Common myeloid progenitor, CD34-positive (primary cell): ENCODE measurements at regions not wholly inside any gene's neighbourhood (a gene's known extent, or its start where the extent isn't known, plus 50 kb on each side); places are given as distances from the start of the nearest gene placed in this dataset.

ENCODE experiments used
- CTCF ChIA-PET: fragments of 350-600 bp; sonication (Branson Sonifier 250); formaldehyde crosslinking; loops from one replicate; lab custom pipeline; 2021; ENCODE audit warnings: antibody characterized with exemption; lab: Charles Lee
- POLR2A ChIA-PET: fragments of 350-600 bp; sonication (Branson Sonifier 250); formaldehyde crosslinking; loops from one replicate; lab custom pipeline; 2021; ENCODE audit warnings: antibody characterized with exemption; lab: Charles Lee
- DNase-seq, 3 donors: peaks; one replicate each; pipeline versions ENCODE4 v3.0.0 to v3.0.0-alpha.2; 2013
- H3K27ac ChIP-seq, 2 experiments: 1 replicate in 1 of 2; 2 replicates in 1 of 2; pipeline ENCODE4 v1.7.0; 2013; ENCODE audit warnings: inconsistent platforms in 2 of 2, low read length in 2 of 2, mild to moderate bottlenecking in 2 of 2, low read depth in 1 of 2, moderate library complexity in 1 of 2; ENCODE audit not compliant: severe bottlenecking in 2 of 2, insufficient read depth in 1 of 2, poor library complexity in 1 of 2
- H3K27me3 ChIP-seq, 5 experiments: replicated peaks in 2 of 5; 1 replicate in 3 of 5; 2 replicates in 2 of 5; pipeline versions ENCODE4 v1.6.1 to v1.7.0; 2013; ENCODE audit warnings: low read length in 4 of 5, mild to moderate bottlenecking in 2 of 5, moderate library complexity in 2 of 5, inconsistent platforms in 1 of 5; ENCODE audit not compliant: insufficient read depth in 5 of 5, control insufficient read depth in 4 of 5
- H3K36me3 ChIP-seq, 4 experiments: 1 replicate in 2 of 4; 2 replicates in 2 of 4; pipeline versions ENCODE4 v1.6.1 to v1.7.0; 2013; ENCODE audit warnings: low read length in 3 of 4, control low read depth in 1 of 4, mild to moderate bottlenecking in 1 of 4; ENCODE audit not compliant: control insufficient read depth in 4 of 4, insufficient read depth in 4 of 4
- H3K4me1 ChIP-seq, 4 experiments: 1 replicate in 3 of 4; 2 replicates in 1 of 4; pipeline versions ENCODE4 v1.6.1 to v1.7.1; 2013; ENCODE audit warnings: low read length in 3 of 4, mild to moderate bottlenecking in 3 of 4, control low read depth in 1 of 4, inconsistent platforms in 1 of 4, moderate library complexity in 1 of 4; ENCODE audit not compliant: control insufficient read depth in 4 of 4, insufficient read depth in 4 of 4; ENCODE audit errors: control extremely low read depth in 1 of 4
- H3K4me3 ChIP-seq, 7 experiments: 1 replicate in 4 of 7; 2 replicates in 3 of 7; pipeline versions ENCODE4 v1.5.1 to v1.7.0; 2013; ENCODE audit warnings: mild to moderate bottlenecking in 7 of 7, low read length in 6 of 7, moderate library complexity in 6 of 7, inconsistent platforms in 2 of 7, low read depth in 2 of 7, control low read depth in 1 of 7; ENCODE audit not compliant: insufficient read depth in 4 of 7, control insufficient read depth in 1 of 7; ENCODE audit errors: extremely low read depth in 1 of 7
- H3K9me3 ChIP-seq, 5 experiments: 1 replicate in 4 of 5; 2 replicates in 1 of 5; pipeline versions ENCODE4 v1.6.1 to v1.7.1; 2013; ENCODE audit warnings: low read length in 4 of 5, mild to moderate bottlenecking in 2 of 5, inconsistent platforms in 1 of 5, low read depth in 1 of 5, moderate library complexity in 1 of 5; ENCODE audit not compliant: control insufficient read depth in 4 of 5, insufficient read depth in 2 of 5; ENCODE audit errors: control extremely low read depth in 1 of 5
- WGBS: methylation state at CpG from one replicate; pipeline ENCODE4 v1.1.5; 2013; ENCODE audit not compliant: insufficient coverage; 5-methylcytosine and 5-hydroxymethylcytosine counted together

DNA sequence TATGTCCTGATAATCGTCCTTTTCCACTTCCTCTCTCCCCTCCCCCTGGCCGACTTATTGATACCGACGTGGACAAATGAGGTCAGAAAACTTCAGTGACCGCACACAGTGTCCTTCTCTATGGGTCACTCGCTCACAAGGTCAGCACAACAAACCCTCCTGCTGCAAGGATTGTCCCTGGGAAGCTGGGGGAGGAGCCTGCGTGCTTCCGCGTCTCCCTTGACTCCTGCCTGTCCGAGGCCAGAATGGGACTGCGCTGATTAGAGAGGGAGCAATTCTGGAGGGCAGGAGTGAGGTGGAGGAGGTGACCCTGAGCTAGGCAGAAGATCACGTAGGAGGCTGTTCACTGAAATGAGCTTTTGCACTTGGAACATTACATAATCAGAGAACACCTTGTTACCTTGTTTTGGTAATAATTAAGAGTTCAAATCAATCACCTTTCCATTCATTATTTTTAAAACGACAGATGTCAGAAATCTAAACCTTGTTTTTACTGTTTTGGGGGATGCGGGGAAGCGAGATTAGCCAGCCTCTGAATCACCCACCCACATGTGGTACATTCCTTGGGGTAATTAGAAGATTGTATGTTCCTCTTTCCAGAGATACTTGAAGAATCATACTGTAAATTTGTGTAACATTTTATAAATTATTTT, 70.6 kb downstream of the CTAGE1 start:
- POLR2A ChIA-PET = no interaction called here
- Histone ChIP-seq H3K27ac (no peak overlapping the region), H3K36me3 (no peaks in the 10 kb centered on the region), H3K9me3 (no peaks in the 10 kb centered on the region), H3K27me3 (peaks cover 15 to 84% (median 51%) of the 10 kb centered on the region in 5 experiments), H3K4me1 (peaks cover 0 to 11% (median 8%) of the 10 kb centered on the region in 4 experiments), H3K4me3 (no peak overlapping the region)
- CTCF ChIA-PET = no interaction called here
- DNase-seq = peak in 2 of 3 donors; percentile 28 to 33
- 21% methylated on average over 12 of the region's 15 CpGs for WGBS

DNA sequence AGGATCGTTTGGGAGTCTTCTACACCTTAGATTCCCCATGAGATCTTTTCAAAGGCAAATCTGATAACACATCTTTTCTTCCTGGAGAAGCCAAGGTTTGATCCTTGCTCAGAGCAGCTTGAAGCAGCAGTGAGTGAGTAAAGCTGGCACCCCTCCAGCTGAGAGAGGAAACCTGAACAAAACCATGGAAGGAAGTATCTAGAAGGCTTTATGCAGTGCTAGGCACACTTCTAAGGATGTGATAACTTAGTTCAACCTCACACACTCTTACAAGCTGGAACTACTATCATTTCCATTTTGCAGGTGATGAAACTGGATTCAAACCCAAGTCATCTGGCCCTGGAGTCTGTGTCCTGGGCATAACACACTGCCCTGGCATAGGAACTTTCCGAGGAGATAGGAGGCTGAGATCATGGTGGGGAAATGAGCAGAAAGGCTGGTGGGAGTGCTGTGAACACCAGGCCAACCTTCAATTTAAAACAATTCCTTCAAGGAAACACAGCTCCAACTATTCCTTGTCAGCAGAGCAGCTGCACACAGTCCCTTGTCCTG, 71.2 kb downstream of the CTAGE1 start:
- no peaks in the 10 kb centered on the region for H3K9me3 ChIP-seq
- H3K4me1 ChIP-seq = peaks cover 0 to 11% (median 8%) of the 10 kb centered on the region in 4 experiments
- POLR2A ChIA-PET = no interaction called here
- peaks cover 15 to 81% (median 51%) of the 10 kb centered on the region in 5 experiments for H3K27me3 ChIP-seq
- DNase-seq = peak; percentile 30 to 67 (median 59)
- CTCF ChIA-PET = no interaction called here
- H3K4me3 ChIP-seq = no peak overlapping the region
- H3K36me3 ChIP-seq = no peaks in the 10 kb centered on the region
- H3K27ac ChIP-seq = no peak overlapping the region
- no CpG with 5 or more reads among the region's 2 CpGs for WGBS

DNA sequence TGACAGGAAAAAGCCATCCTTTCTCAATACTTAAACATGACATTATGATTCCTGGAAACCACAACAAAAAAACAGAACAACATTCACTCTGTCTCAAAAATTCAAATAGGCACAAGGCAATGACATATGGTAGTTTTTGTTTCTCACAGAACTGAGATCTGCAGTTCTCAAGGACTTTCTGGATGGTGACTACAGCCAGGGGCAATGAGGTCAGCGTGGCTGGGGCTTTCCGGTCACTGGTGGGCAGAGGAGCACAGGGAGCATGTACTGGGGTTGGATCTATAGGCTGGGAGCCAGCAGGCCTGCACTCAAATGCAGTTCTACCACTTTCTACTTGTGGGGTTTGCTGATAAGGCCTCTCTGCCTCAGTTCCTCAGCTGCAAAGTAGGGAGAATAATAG, 72.0 kb downstream of the CTAGE1 start:
- WGBS = 90% methylated on average over 2 of the region's 2 CpGs
- no peak for DNase-seq
- H3K4me1 ChIP-seq = peaks cover 0 to 11% (median 8%) of the 10 kb centered on the region in 4 experiments
- no peak overlapping the region for H3K4me3 ChIP-seq
- no peaks in the 10 kb centered on the region for H3K9me3 ChIP-seq
- ChIA-PET POLR2A (no interaction called here), CTCF (no interaction called here)
- H3K36me3 ChIP-seq = no peaks in the 10 kb centered on the region
- peaks cover 15 to 77% (median 49%) of the 10 kb centered on the region in 5 experiments for H3K27me3 ChIP-seq
- H3K27ac ChIP-seq = no peak overlapping the region

DNA sequence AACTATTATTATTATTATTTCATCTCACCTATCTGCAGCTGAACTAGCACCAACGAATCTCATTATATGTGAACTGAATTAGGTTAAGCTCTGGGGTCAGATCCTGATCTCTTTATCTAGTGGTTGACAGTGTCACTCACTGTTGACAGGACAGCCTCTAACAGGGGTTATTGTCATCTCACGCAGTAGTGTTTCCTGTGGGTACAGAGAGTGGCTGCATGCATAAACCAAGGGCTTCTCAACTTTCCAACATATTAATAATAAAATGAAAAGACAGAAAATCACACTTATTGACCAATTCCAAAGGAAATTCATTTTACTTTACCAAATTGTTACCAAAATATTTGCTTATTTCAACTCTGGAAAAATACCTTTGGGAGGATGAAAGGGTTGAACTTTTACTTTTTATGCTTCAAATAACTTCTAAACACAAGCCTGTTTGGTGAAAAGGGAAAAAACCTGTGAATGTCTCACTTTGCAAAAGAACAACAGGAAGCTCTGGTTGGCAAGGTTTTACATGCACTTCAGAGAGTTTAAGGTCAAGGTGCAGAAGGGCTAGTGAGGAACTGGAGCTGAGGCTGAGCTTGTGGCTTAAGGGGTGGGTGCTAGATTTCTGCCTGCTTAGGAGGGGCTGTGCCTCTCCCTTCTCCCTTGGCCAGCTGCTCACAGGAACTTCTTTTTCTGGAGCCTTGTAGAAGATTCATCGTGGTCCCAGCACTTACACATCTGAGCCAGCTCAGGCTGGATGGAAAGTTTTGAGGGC, 72.6 kb downstream of the CTAGE1 start:
- POLR2A ChIA-PET = no interaction called here
- H3K27me3 ChIP-seq = peaks cover 11 to 76% (median 43%) of the 10 kb centered on the region in 5 experiments
- H3K4me3 ChIP-seq = no peak overlapping the region
- H3K4me1 ChIP-seq = peaks cover 0 to 11% (median 8%) of the 10 kb centered on the region in 4 experiments
- WGBS = 80% methylated on average over 1 of the region's 3 CpGs
- H3K9me3 ChIP-seq = no peaks in the 10 kb centered on the region
- no peak for DNase-seq
- no peak overlapping the region for H3K27ac ChIP-seq
- CTCF ChIA-PET = no interaction called here
- H3K36me3 ChIP-seq = no peaks in the 10 kb centered on the region

DNA sequence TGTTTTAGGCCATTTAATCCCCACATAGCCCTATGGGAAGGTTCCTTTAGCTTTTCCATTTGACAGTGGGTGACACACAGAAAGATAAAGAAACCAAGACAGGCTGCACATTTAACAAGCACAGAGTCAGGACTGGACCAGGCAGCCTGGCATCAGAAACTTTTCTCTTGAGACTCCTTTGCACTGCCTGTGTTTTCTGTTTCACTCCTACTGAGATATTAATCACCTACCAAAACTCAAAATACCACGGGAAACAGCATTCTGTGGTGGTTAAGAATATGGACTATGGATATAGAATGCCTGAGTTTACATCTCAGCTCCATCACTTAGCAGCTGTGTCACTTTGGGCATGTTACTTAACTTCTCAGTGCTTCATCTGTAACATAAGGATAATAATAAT, 73.3 kb downstream of the CTAGE1 start:
- Histone ChIP-seq H3K4me3 (no peak overlapping the region), H3K4me1 (peaks cover 0 to 11% (median 8%) of the 10 kb centered on the region in 4 experiments), H3K36me3 (no peaks in the 10 kb centered on the region), H3K9me3 (no peaks in the 10 kb centered on the region), H3K27me3 (peaks cover 4 to 70% (median 36%) of the 10 kb centered on the region in 5 experiments), H3K27ac (no peak overlapping the region)
- CTCF ChIA-PET = interaction anchor here (0.6 kb wide), 1 partner anchor 358 kb away, joined by 3 read pairs; no protein-coding TSS in a partner anchor
- WGBS = no CpG with 5 or more reads among the region's 1 CpG
- POLR2A ChIA-PET = no interaction called here
- DNase-seq = no peak

DNA sequence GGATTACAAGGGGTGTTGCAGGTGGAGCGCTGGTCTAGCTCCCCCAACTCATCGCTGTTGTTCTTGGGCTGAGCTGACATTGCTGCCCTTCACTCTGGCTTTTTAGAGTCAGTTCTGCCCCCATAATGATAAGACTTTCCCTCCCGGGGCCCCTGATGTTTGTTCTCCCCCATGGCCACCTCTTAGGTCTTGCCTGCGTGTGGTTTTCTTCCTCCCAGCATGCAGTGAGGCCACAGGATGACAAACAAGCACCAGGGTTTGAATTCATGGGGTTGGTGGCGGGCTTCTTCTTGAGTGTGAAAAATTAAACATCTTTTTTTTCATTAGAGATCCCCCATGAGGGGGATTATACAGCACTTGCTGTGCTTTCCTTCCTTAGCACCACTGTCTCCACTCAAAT, 74.1 kb downstream of the CTAGE1 start:
- no peaks in the 10 kb centered on the region for H3K9me3 ChIP-seq
- H3K27ac ChIP-seq = no peak overlapping the region
- ChIA-PET POLR2A (no interaction called here), CTCF (interaction anchor here (1.5 kb wide), 1 partner anchor 14 kb away, joined by 3 read pairs; no protein-coding TSS in a partner anchor)
- H3K36me3 ChIP-seq = no peaks in the 10 kb centered on the region
- WGBS = 83% methylated on average over 5 of the region's 5 CpGs
- peaks cover 2 to 61% (median 30%) of the 10 kb centered on the region in 5 experiments for H3K27me3 ChIP-seq
- no peak for DNase-seq
- peaks cover 0 to 5% (median 3%) of the 10 kb centered on the region in 4 experiments for H3K4me1 ChIP-seq
- H3K4me3 ChIP-seq = no peak overlapping the region
